K562 (cell line): ENCODE measurements at regions not wholly inside any gene's neighbourhood (a gene's known extent, or its start where the extent isn't known, plus 50 kb on each side); places are given as distances from the start of the nearest gene placed in this dataset.

Experiments
- ATAC-seq: fragments of 200-7000 bp; cut with Tn5 transposase; 3 replicates; pipeline ENCODE4 v1.9.1; 2020; ENCODE audit warnings: moderate library complexity
- BruUV-seq: library from RNA; stranded (reverse); fragments of 400-500 nt; replicated peaks from 2 replicates; lab custom pipeline; 2021; lab: Mats Ljungman, UMichigan
- CTCF ChIA-PET: fragments of 300-600 bp; formaldehyde crosslinking; extraction: SDS; loops from one replicate; lab custom pipeline; 2021; ENCODE audit warnings: low intra/inter-chr PET ratio; lab: Yijun Ruan, JAX
- POLR2A ChIA-PET: fragments of 300-600, 350-650 bp; sonication (Branson Sonifier 250); formaldehyde crosslinking; extraction: SDS; loops from one replicate; lab custom pipeline; 2021; ENCODE audit warnings: antibody characterized with exemption, inconsistent platforms; lab: Yijun Ruan, JAX
- DNase-seq, 4 experiments: peaks; one replicate each; pipeline versions ENCODE4 v3.0.0 to v3.0.0-alpha.2; 2011 to 2018; ENCODE audit warnings: low spot score in 3 of 4, mixed read lengths in 3 of 4; ENCODE audit errors: extremely low read depth in 1 of 4
- FAIRE-seq: peaks from 2 replicates; lab custom pipeline; 2011; peaks lifted over from hg19 to GRCh38; lab: Jason Lieb, UNC
- H2AFZ ChIP-seq: 2 replicates; pipeline ENCODE4 v1.6.0; 2011; ENCODE audit warnings: low read depth, low read length, control low read depth, inconsistent platforms
- H3K27ac ChIP-seq: fragments of 200-600 bp; 3 replicates; pipeline ENCODE4 v1.8.0; 2011; ENCODE audit warnings: low read depth, mild to moderate bottlenecking, control low read depth, inconsistent platforms, low read length, moderate library complexity, mixed read lengths; ENCODE audit errors: extremely low read depth
- H3K27me3 ChIP-seq, 2 experiments: fragments of 300-600 bp in 1 of 2; 2 replicates in 1 of 2; 3 replicates in 1 of 2; pipeline versions ENCODE4 v1.6.0 to v1.8.0; 2011; ENCODE audit warnings: inconsistent platforms in 2 of 2, low read length in 2 of 2, mild to moderate bottlenecking in 1 of 2, mixed read lengths in 1 of 2, moderate library complexity in 1 of 2; ENCODE audit not compliant: control insufficient read depth in 2 of 2, insufficient read depth in 2 of 2
- H3K36me3 ChIP-seq: fragments of 300-600 bp; 3 replicates; pipeline ENCODE4 v1.8.0; 2011; ENCODE audit warnings: mild to moderate bottlenecking, low read length, inconsistent platforms; ENCODE audit not compliant: control insufficient read depth, insufficient read depth
- H3K4me1 ChIP-seq, 2 experiments: fragments of 200-600 bp in 1 of 2; replicated peaks in 1 of 2; 2 replicates in 1 of 2; 3 replicates in 1 of 2; pipeline versions ENCODE4 v1.5.1 to v1.8.0; 2011; ENCODE audit warnings: inconsistent platforms in 2 of 2, low read length in 2 of 2, mild to moderate bottlenecking in 1 of 2, mixed read lengths in 1 of 2, moderate library complexity in 1 of 2; ENCODE audit not compliant: control insufficient read depth in 2 of 2, insufficient read depth in 2 of 2
- H3K4me2 ChIP-seq: 2 replicates; pipeline ENCODE4 v1.6.1; 2011; ENCODE audit warnings: low read length, control low read depth, inconsistent platforms, mixed read lengths; ENCODE audit not compliant: insufficient read depth
- H3K4me3 ChIP-seq: fragments of 200-600 bp; sonication (generic), shearing (Covaris generic); 2 replicates; pipeline ENCODE4 v1.5.1; 2016; ENCODE audit warnings: control low read depth, inconsistent platforms
- H3K79me2 ChIP-seq: fragments of 200-600 bp; 3 replicates; pipeline ENCODE4 v1.8.0; 2011; ENCODE audit warnings: low read length, inconsistent platforms; ENCODE audit not compliant: control insufficient read depth, insufficient read depth
- H3K9ac ChIP-seq, 2 experiments: 2 replicates each; pipeline versions ENCODE4 v1.6.0 to v1.6.1; 2011; ENCODE audit warnings: low read depth in 2 of 2, low read length in 2 of 2, control low read depth in 1 of 2, inconsistent platforms in 1 of 2, mild to moderate bottlenecking in 1 of 2, mixed read lengths in 1 of 2; ENCODE audit not compliant: insufficient read depth in 1 of 2
- H3K9me1 ChIP-seq: one replicate; pipeline ENCODE4 v1.6.0; 2011; ENCODE audit warnings: inconsistent platforms, mild to moderate bottlenecking, low read length, moderate library complexity; ENCODE audit not compliant: control insufficient read depth, insufficient read depth
- H3K9me3 ChIP-seq: replicated peaks from 2 replicates; pipeline ENCODE4 v1.5.1; 2011; ENCODE audit warnings: low read depth, low read length, inconsistent platforms; ENCODE audit not compliant: control insufficient read depth, insufficient read depth
- H4K20me1 ChIP-seq: replicated peaks from 2 replicates; pipeline ENCODE4 v1.6.1; 2011; ENCODE audit warnings: low read length, inconsistent platforms, mixed read lengths; ENCODE audit not compliant: control insufficient read depth, insufficient read depth
- FOS ChIP-seq: IDR thresholded peaks from 3 replicates; pipeline ENCODE4 v1.6.1; 2011; ENCODE audit not compliant: insufficient read length; ENCODE audit errors: extremely low read depth
- FOXA1 ChIP-seq: fragments of 450-650 bp; IDR thresholded peaks from 2 replicates; pipeline ENCODE4 v1.6.1; 2016; ENCODE audit warnings: mild to moderate bottlenecking, borderline replicate concordance
- HCFC1 ChIP-seq: IDR thresholded peaks from 2 replicates; pipeline ENCODE4 v1.6.1; 2012; ENCODE audit warnings: low read depth, low read length, improper control_type of control experiment
- HSF4 ChIP-seq: fragments of 250-450 bp; sonication (Bioruptor Pico); IDR thresholded peaks from 2 replicates; pipeline ENCODE4 v2.1.2; 2022; ENCODE audit warnings: mild to moderate bottlenecking, moderate library complexity, borderline replicate concordance
- IRF2 ChIP-seq: sonication (generic); formaldehyde crosslinking; IDR thresholded peaks from 2 replicates; pipeline ENCODE4 v1.8.1; 2022; ENCODE audit warnings: mild to moderate bottlenecking, missing genetic modification reagents
- KLF13 ChIP-seq: fragments of 450-650 bp; IDR thresholded peaks from 2 replicates; pipeline ENCODE4 v1.6.1; 2016; ENCODE audit warnings: missing genetic modification characterization, low read depth, mild to moderate bottlenecking, missing compliant biosample characterization, moderate library complexity, borderline replicate concordance
- KLF6 ChIP-seq: fragments of 250-450 bp; sonication (Bioruptor Pico); IDR thresholded peaks from 2 replicates; pipeline ENCODE4 v1.4.0; 2020; ENCODE audit warnings: mild to moderate bottlenecking, moderate library complexity, borderline replicate concordance
- MXI1 ChIP-seq: IDR thresholded peaks from 2 replicates; pipeline ENCODE4 v1.6.1; 2011; ENCODE audit warnings: low read depth, mild to moderate bottlenecking, improper control_type of control experiment, low read length
- NBN ChIP-seq: fragments of 450-650 bp; IDR thresholded peaks from 2 replicates; pipeline ENCODE4 v1.6.1; 2016; ENCODE audit warnings: low read depth, mild to moderate bottlenecking
- NR3C1 ChIP-seq: sonication (generic); formaldehyde crosslinking; IDR thresholded peaks from 2 replicates; pipeline ENCODE4 v1.8.1; 2022; ENCODE audit warnings: missing genetic modification reagents
- PURB ChIP-seq: sonication (generic); formaldehyde crosslinking; IDR thresholded peaks from 2 replicates; pipeline ENCODE4 v1.9.0; 2021; ENCODE audit warnings: low read depth, mild to moderate bottlenecking, missing genetic modification reagents
- TRIM24 ChIP-seq, 2 experiments: fragments of 450-650 bp; IDR thresholded peaks; 2 replicates each; pipeline ENCODE4 v1.6.1; 2016
- U2AF1 ChIP-seq: fragments of 200-400 bp; formaldehyde crosslinking; optimal IDR thresholded peaks from 2 replicates; pipeline ENCODE3; 2017; ENCODE audit warnings: mild to moderate bottlenecking, low read depth, low read length, moderate library complexity
- ZNF184 ChIP-seq: sonication (generic); formaldehyde crosslinking; IDR thresholded peaks from 2 replicates; pipeline ENCODE4 v1.5.0; 2020; ENCODE audit warnings: missing genetic modification reagents
- ZNF197 ChIP-seq: fragments of 200-800 bp; sonication (Bioruptor generic); IDR thresholded peaks from 2 replicates; pipeline ENCODE4 v1.6.1; 2016; ENCODE audit warnings: low read depth, missing genetic modification characterization, missing compliant biosample characterization
- ZNF444 ChIP-seq: fragments of 250-450 bp; sonication (Bioruptor Pico); IDR thresholded peaks from 2 replicates; pipeline ENCODE4 v1.4.0; 2020; ENCODE audit warnings: mild to moderate bottlenecking, moderate library complexity
- WGBS: fragments of 100-300 bp; shearing (Covaris generic); methylation state at CpG from one replicate; pipeline ENCODE4 v1.1.6; 2016; ENCODE audit warnings: low coverage, mixed read lengths; ENCODE audit not compliant: insufficient coverage; ENCODE audit errors: missing lambda C conversion rate; 5-methylcytosine and 5-hydroxymethylcytosine counted together
- in situ Hi-C: fragments of 300-500 bp; cut with MboI; formaldehyde crosslinking; loops from 4 replicates; pipeline ENCODE4 v1.15.0; 2018; ENCODE audit warnings: inconsistent platforms, mixed read lengths
- intact Hi-C: fragments of 100-400 bp; cut with micrococcal nuclease; formaldehyde crosslinking; loops from 2 replicates; pipeline ENCODE4 v1.14.2; 2022
- TF ChIP-seq, protein P1 (sequence below): sonication (generic); formaldehyde crosslinking; IDR thresholded peaks from 2 replicates; pipeline ENCODE4 v1.8.0; 2022; ENCODE audit warnings: mild to moderate bottlenecking, missing genetic modification reagents

DNA sequence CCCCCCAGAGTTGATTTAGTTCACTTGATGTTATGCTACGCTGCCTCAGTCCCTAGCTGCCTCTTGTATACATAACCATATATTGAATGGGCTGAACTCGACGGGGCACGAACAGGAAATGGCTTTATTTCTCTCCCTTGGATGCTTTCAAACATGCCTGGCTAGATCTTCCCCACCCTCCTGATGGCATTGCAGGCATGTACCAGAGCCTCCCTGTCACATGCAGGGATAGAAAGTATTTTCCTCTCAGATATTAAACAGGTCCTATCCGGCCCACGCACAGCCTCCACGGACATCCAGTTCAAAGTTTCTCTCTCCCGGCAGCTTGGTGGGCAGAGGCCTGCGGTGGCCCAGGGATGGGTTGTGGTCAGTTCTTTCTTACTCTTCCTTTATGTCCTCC, 422.1 kb downstream of the RPS24 start:
- CTCF ChIA-PET = no interaction called here
- POLR2A ChIA-PET = interaction anchor here (0.6 kb wide), 2 partner anchors 22 to 278 kb away, joined by 3 read pairs; no protein-coding TSS in a partner anchor
- Histone ChIP-seq H3K79me2 (no peaks in the 10 kb centered on the region), H3K9me1 (no peaks in the 10 kb centered on the region), H3K4me1 (peaks cover 0 to 20% of the 10 kb centered on the region in 2 experiments; a peak in 4 of 5 replicates)
- TF ChIP-seq ZNF184 (CRISPR knock-in tag) (no peak), KLF13 (tag) (no peak), ZNF444 (CRISPR knock-in tag) (no peak), MXI1 (no peak), NBN (no peak), NR3C1 (no peak), IRF2 (CRISPR knock-in tag) (no peak), TRIM24 (IDR thresholded peaks at IDR 0.05) (no peak), ZNF197 (CRISPR knock-in tag) (no peak), KLF6 (CRISPR knock-in tag) (no peak), HSF4 (no peak), FOXA1 (no peak), HCFC1 (no peak), U2AF1 (no peak), FOS (no peak), PURB (CRISPR knock-in tag) (no peak)
- TF ChIP-seq, protein P1, sequence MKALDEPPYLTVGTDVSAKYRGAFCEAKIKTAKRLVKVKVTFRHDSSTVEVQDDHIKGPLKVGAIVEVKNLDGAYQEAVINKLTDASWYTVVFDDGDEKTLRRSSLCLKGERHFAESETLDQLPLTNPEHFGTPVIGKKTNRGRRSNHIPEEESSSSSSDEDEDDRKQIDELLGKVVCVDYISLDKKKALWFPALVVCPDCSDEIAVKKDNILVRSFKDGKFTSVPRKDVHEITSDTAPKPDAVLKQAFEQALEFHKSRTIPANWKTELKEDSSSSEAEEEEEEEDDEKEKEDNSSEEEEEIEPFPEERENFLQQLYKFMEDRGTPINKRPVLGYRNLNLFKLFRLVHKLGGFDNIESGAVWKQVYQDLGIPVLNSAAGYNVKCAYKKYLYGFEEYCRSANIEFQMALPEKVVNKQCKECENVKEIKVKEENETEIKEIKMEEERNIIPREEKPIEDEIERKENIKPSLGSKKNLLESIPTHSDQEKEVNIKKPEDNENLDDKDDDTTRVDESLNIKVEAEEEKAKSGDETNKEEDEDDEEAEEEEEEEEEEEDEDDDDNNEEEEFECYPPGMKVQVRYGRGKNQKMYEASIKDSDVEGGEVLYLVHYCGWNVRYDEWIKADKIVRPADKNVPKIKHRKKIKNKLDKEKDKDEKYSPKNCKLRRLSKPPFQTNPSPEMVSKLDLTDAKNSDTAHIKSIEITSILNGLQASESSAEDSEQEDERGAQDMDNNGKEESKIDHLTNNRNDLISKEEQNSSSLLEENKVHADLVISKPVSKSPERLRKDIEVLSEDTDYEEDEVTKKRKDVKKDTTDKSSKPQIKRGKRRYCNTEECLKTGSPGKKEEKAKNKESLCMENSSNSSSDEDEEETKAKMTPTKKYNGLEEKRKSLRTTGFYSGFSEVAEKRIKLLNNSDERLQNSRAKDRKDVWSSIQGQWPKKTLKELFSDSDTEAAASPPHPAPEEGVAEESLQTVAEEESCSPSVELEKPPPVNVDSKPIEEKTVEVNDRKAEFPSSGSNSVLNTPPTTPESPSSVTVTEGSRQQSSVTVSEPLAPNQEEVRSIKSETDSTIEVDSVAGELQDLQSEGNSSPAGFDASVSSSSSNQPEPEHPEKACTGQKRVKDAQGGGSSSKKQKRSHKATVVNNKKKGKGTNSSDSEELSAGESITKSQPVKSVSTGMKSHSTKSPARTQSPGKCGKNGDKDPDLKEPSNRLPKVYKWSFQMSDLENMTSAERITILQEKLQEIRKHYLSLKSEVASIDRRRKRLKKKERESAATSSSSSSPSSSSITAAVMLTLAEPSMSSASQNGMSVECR = no peak
- TF ChIP-seq, all 486 proteins: peak for 0
- ATAC-seq (no peak), FAIRE-seq (no peak), DNase-seq (no peak)
- H3K9me3 ChIP-seq = no peaks in the 10 kb centered on the region
- H4K20me1 ChIP-seq = peaks cover 9% of the 10 kb centered on the region; the same call in 1 of the 2 replicates
- H2AFZ ChIP-seq = no peak overlapping the region
- H3K27ac ChIP-seq = no peak overlapping the region
- BruUV-seq = no TSS peak
- peaks cover 15 to 54% of the 10 kb centered on the region in 2 experiments for H3K27me3 ChIP-seq
- intact Hi-C loops (no loop called here), in situ Hi-C loops (no loop called here)
- no peak overlapping the region for H3K4me3 ChIP-seq
- 4% methylated on average over 9 of the region's 9 CpGs for WGBS
- no peak overlapping the region for H3K4me2 ChIP-seq
- no peak overlapping the region for H3K9ac ChIP-seq
- H3K36me3 ChIP-seq = no peaks in the 10 kb centered on the region
